GM23338 (cell line): ENCODE measurements at regions not wholly inside any gene's neighbourhood (a gene's known extent, or its start where the extent isn't known, plus 50 kb on each side); places are given as distances from the start of the nearest gene placed in this dataset.

Experiments used
- ATAC-seq: fragments of 200-7000 bp; cut with Tn5 transposase; 3 replicates; pipeline ENCODE4 v1.9.1; 2020
- DNase-seq: peaks from one replicate; pipeline ENCODE4 v3.0.0-alpha.2; 2015; ENCODE audit warnings: low spot score
- H2AFZ ChIP-seq: fragments of 200-600 bp; sonication (generic); 2 replicates; pipeline ENCODE4 v1.8.0; 2016; ENCODE audit warnings: antibody characterized with exemption, mild to moderate bottlenecking, moderate library complexity
- H3F3A ChIP-seq: fragments of 200-600 bp; sonication (generic); replicated peaks from 2 replicates; pipeline ENCODE4 v1.8.0; 2017; ENCODE audit warnings: antibody characterized with exemption, mixed run types, low read depth
- H3K27ac ChIP-seq: fragments of 200-600 bp; sonication (generic); 2 replicates; pipeline ENCODE4 v1.6.1; 2016; ENCODE audit warnings: low read depth
- H3K27me3 ChIP-seq: fragments of 200-600 bp; sonication (generic); 2 replicates; pipeline ENCODE4 v1.8.0; 2016; ENCODE audit warnings: mild to moderate bottlenecking, mixed run types, moderate library complexity; ENCODE audit not compliant: insufficient read depth
- H3K36me3 ChIP-seq: fragments of 200-600 bp; sonication (generic); 2 replicates; pipeline ENCODE4 v1.8.0; 2016; ENCODE audit warnings: mild to moderate bottlenecking; ENCODE audit not compliant: insufficient read depth
- H3K4me1 ChIP-seq: fragments of 200-600 bp; sonication (generic); 2 replicates; pipeline ENCODE4 v1.8.0; 2016; ENCODE audit warnings: mild to moderate bottlenecking, moderate library complexity; ENCODE audit not compliant: insufficient read depth
- H3K4me2 ChIP-seq: fragments of 200-600 bp; sonication (generic); 2 replicates; pipeline ENCODE4 v1.7.1; 2017; ENCODE audit warnings: mixed run types
- H3K4me3 ChIP-seq: fragments of 200-600 bp; sonication (generic); 2 replicates; pipeline ENCODE4 v1.6.1; 2016; ENCODE audit warnings: mixed run types
- H3K79me2 ChIP-seq: fragments of 200-600 bp; sonication (generic); replicated peaks from 2 replicates; pipeline ENCODE4 v1.8.0; 2017; ENCODE audit warnings: mild to moderate bottlenecking; ENCODE audit not compliant: insufficient read depth
- H3K9me2 ChIP-seq: fragments of 200-600 bp; sonication (generic); 2 replicates; pipeline ENCODE4 v1.8.0; 2017; ENCODE audit not compliant: insufficient read depth
- H4K20me1 ChIP-seq: fragments of 200-600 bp; sonication (generic); replicated peaks from 2 replicates; pipeline ENCODE4 v1.8.0; 2017; ENCODE audit warnings: mild to moderate bottlenecking; ENCODE audit not compliant: insufficient read depth
- H3K27ac Mint-ChIP-seq: 2 replicates; pipeline ENCODE4 v1.8.0; 2020; ENCODE audit warnings: inconsistent platforms, mild to moderate bottlenecking, moderate library complexity, mixed read lengths
- H3K27me3 Mint-ChIP-seq: 3 replicates; pipeline ENCODE4 v1.8.0; 2022; ENCODE audit warnings: low read depth, mild to moderate bottlenecking, moderate library complexity, mixed read lengths, inconsistent platforms; ENCODE audit not compliant: insufficient read depth, poor library complexity
- H3K36me3 Mint-ChIP-seq: 3 replicates; pipeline ENCODE4 v1.8.0; 2021; ENCODE audit warnings: low read depth, mild to moderate bottlenecking, inconsistent platforms, moderate library complexity, mixed read lengths
- H3K4me1 Mint-ChIP-seq: 3 replicates; pipeline ENCODE4 v1.8.0; 2020; ENCODE audit warnings: mild to moderate bottlenecking, inconsistent platforms, mixed read lengths
- H3K4me3 Mint-ChIP-seq: 3 replicates; pipeline ENCODE4 v1.8.0; 2021; ENCODE audit warnings: moderate library complexity, mild to moderate bottlenecking, inconsistent platforms, mixed read lengths
- H3K9me3 Mint-ChIP-seq: 3 replicates; pipeline ENCODE4 v1.8.0; 2020; ENCODE audit warnings: moderate library complexity, mild to moderate bottlenecking, inconsistent platforms, mixed read lengths
- CREB1 ChIP-seq: fragments of 250-450 bp; sonication (Bioruptor Pico); IDR thresholded peaks from 2 replicates; pipeline ENCODE4 v1.5.0; 2020; ENCODE audit warnings: low read depth, mild to moderate bottlenecking, moderate library complexity
- EZH2 ChIP-seq: fragments of 200-600 bp; sonication (generic); IDR thresholded peaks from one replicate; pipeline ENCODE4 v1.8.0; 2017; ENCODE audit warnings: antibody characterized with exemption, mild to moderate bottlenecking, low read depth; ENCODE audit not compliant: unreplicated experiment
- JUNB ChIP-seq: IDR thresholded peaks from one replicate; pipeline ENCODE4 v1.6.1; 2016; ENCODE audit warnings: antibody characterized with exemption; ENCODE audit not compliant: unreplicated experiment
- NANOG ChIP-seq: IDR thresholded peaks from 2 replicates; pipeline ENCODE4 v1.6.1; 2016; ENCODE audit warnings: antibody characterized with exemption, borderline replicate concordance
- POLR2AphosphoS5 ChIP-seq: IDR thresholded peaks from 2 replicates; pipeline ENCODE4 v1.6.1; 2016; ENCODE audit warnings: antibody characterized with exemption, low read depth
- STAT1 ChIP-seq: IDR thresholded peaks from one replicate; pipeline ENCODE4 v1.6.1; 2016; ENCODE audit warnings: antibody characterized with exemption; ENCODE audit not compliant: unreplicated experiment
- ZNF114 ChIP-seq: fragments of 250-450 bp; sonication (Bioruptor Pico); IDR thresholded peaks from 2 replicates; pipeline ENCODE4 v1.5.0; 2020; ENCODE audit warnings: mild to moderate bottlenecking, moderate library complexity
- ZNF331 ChIP-seq: fragments of 250-450 bp; sonication (Bioruptor Pico); IDR thresholded peaks from 2 replicates; pipeline ENCODE4 v1.5.0; 2020; ENCODE audit warnings: low read depth, mild to moderate bottlenecking, moderate library complexity
- TF ChIP-seq, protein P1 (sequence below): IDR thresholded peaks from one replicate; pipeline ENCODE4 v1.6.1; 2018; ENCODE audit warnings: antibody characterized with exemption; ENCODE audit not compliant: unreplicated experiment
- TF ChIP-seq, protein P2 (sequence below): fragments of 250-450 bp; sonication (Bioruptor Pico); IDR thresholded peaks from 2 replicates; pipeline ENCODE4 v1.5.0; 2020; ENCODE audit warnings: mild to moderate bottlenecking, moderate library complexity
- TF ChIP-seq, protein P3 (sequence below): IDR thresholded peaks from 2 replicates; pipeline ENCODE4 v1.6.1; 2016; ENCODE audit warnings: antibody characterized with exemption

DNA sequence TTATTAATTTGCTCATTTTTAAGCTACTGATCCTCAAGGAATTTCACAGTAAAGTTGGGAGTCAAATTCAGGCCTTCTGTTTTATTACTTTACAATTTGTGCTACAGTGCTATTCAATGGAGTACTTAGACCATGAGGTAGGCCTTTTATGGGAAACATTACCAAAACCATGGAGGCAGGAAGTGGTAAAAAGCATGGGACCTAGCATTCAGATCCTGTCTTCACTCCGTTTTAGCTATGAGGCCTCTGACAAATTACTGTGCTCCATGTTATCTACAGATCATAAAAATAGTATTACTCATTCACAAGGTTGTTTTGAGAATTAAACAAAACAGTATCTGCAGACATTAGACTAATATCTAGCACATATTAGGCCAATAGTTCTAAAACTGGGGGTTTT is 140.6 kb upstream of the SLITRK3 start:
- H3K27ac Mint-ChIP-seq = no peak overlapping the region
- Histone ChIP-seq H3K27ac (no peak overlapping the region), H3K36me3 (no peaks in the 10 kb centered on the region), H3K4me3 (no peak overlapping the region), H3K9me2 (no peaks in the 10 kb centered on the region), H4K20me1 (no peaks in the 10 kb centered on the region), H3K79me2 (no peaks in the 10 kb centered on the region), H3F3A (no peaks in the 10 kb centered on the region), H3K27me3 (no peaks in the 10 kb centered on the region), H3K4me2 (no peak overlapping the region), H2AFZ (peak overlapping the region; percentile 29; the same call in 1 of the 2 replicates), H3K4me1 (no peaks in the 10 kb centered on the region)
- no peak overlapping the region for H3K4me3 Mint-ChIP-seq
- no peak for ATAC-seq
- H3K36me3 Mint-ChIP-seq = no peaks in the 10 kb centered on the region
- no peak for DNase-seq
- no peaks in the 10 kb centered on the region for H3K27me3 Mint-ChIP-seq
- peaks cover 3% of the 10 kb centered on the region; the same call in 2 of the 3 replicates for H3K4me1 Mint-ChIP-seq
- TF ChIP-seq JUNB (no peak), EZH2 (no peak), CREB1 (no peak), ZNF114 (CRISPR knock-in tag) (no peak), STAT1 (no peak), ZNF331 (CRISPR knock-in tag) (no peak), NANOG (no peak), POLR2AphosphoS5 (no peak)
- TF ChIP-seq, protein P1, sequence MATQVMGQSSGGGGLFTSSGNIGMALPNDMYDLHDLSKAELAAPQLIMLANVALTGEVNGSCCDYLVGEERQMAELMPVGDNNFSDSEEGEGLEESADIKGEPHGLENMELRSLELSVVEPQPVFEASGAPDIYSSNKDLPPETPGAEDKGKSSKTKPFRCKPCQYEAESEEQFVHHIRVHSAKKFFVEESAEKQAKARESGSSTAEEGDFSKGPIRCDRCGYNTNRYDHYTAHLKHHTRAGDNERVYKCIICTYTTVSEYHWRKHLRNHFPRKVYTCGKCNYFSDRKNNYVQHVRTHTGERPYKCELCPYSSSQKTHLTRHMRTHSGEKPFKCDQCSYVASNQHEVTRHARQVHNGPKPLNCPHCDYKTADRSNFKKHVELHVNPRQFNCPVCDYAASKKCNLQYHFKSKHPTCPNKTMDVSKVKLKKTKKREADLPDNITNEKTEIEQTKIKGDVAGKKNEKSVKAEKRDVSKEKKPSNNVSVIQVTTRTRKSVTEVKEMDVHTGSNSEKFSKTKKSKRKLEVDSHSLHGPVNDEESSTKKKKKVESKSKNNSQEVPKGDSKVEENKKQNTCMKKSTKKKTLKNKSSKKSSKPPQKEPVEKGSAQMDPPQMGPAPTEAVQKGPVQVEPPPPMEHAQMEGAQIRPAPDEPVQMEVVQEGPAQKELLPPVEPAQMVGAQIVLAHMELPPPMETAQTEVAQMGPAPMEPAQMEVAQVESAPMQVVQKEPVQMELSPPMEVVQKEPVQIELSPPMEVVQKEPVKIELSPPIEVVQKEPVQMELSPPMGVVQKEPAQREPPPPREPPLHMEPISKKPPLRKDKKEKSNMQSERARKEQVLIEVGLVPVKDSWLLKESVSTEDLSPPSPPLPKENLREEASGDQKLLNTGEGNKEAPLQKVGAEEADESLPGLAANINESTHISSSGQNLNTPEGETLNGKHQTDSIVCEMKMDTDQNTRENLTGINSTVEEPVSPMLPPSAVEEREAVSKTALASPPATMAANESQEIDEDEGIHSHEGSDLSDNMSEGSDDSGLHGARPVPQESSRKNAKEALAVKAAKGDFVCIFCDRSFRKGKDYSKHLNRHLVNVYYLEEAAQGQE = no peak
- TF ChIP-seq, protein P2, sequence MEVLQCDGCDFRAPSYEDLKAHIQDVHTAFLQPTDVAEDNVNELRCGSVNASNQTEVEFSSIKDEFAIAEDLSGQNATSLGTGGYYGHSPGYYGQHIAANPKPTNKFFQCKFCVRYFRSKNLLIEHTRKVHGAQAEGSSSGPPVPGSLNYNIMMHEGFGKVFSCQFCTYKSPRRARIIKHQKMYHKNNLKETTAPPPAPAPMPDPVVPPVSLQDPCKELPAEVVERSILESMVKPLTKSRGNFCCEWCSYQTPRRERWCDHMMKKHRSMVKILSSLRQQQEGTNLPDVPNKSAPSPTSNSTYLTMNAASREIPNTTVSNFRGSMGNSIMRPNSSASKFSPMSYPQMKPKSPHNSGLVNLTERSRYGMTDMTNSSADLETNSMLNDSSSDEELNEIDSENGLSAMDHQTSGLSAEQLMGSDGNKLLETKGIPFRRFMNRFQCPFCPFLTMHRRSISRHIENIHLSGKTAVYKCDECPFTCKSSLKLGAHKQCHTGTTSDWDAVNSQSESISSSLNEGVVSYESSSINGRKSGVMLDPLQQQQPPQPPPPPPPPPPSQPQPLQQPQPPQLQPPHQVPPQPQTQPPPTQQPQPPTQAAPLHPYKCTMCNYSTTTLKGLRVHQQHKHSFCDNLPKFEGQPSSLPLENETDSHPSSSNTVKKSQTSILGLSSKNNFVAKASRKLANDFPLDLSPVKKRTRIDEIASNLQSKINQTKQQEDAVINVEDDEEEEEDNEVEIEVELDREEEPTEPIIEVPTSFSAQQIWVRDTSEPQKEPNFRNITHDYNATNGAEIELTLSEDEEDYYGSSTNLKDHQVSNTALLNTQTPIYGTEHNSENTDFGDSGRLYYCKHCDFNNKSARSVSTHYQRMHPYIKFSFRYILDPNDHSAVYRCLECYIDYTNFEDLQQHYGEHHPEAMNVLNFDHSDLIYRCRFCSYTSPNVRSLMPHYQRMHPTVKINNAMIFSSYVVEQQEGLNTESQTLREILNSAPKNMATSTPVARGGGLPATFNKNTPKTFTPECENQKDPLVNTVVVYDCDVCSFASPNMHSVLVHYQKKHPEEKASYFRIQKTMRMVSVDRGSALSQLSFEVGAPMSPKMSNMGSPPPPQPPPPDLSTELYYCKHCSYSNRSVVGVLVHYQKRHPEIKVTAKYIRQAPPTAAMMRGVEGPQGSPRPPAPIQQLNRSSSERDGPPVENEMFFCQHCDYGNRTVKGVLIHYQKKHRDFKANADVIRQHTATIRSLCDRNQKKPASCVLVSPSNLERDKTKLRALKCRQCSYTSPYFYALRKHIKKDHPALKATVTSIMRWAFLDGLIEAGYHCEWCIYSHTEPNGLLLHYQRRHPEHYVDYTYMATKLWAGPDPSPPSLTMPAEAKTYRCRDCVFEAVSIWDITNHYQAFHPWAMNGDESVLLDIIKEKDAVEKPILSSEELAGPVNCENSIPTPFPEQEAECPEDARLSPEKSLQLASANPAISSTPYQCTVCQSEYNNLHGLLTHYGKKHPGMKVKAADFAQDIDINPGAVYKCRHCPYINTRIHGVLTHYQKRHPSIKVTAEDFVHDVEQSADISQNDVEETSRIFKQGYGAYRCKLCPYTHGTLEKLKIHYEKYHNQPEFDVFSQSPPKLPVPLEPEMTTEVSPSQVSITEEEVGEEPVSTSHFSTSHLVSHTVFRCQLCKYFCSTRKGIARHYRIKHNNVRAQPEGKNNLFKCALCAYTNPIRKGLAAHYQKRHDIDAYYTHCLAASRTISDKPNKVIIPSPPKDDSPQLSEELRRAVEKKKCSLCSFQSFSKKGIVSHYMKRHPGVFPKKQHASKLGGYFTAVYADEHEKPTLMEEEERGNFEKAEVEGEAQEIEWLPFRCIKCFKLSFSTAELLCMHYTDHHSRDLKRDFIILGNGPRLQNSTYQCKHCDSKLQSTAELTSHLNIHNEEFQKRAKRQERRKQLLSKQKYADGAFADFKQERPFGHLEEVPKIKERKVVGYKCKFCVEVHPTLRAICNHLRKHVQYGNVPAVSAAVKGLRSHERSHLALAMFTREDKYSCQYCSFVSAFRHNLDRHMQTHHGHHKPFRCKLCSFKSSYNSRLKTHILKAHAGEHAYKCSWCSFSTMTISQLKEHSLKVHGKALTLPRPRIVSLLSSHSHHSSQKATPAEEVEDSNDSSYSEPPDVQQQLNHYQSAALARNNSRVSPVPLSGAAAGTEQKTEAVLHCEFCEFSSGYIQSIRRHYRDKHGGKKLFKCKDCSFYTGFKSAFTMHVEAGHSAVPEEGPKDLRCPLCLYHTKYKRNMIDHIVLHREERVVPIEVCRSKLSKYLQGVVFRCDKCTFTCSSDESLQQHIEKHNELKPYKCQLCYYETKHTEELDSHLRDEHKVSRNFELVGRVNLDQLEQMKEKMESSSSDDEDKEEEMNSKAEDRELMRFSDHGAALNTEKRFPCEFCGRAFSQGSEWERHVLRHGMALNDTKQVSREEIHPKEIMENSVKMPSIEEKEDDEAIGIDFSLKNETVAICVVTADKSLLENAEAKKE (CRISPR knock-in tag) = no peak
- TF ChIP-seq, protein P3, sequence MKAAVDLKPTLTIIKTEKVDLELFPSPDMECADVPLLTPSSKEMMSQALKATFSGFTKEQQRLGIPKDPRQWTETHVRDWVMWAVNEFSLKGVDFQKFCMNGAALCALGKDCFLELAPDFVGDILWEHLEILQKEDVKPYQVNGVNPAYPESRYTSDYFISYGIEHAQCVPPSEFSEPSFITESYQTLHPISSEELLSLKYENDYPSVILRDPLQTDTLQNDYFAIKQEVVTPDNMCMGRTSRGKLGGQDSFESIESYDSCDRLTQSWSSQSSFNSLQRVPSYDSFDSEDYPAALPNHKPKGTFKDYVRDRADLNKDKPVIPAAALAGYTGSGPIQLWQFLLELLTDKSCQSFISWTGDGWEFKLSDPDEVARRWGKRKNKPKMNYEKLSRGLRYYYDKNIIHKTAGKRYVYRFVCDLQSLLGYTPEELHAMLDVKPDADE = no peak
- no peaks in the 10 kb centered on the region for H3K9me3 Mint-ChIP-seq
